ENCODE measurements at regions not wholly inside any gene's neighbourhood (a gene's known extent, or its start where the extent isn't known, plus 50 kb on each side); places are given as distances from the start of the nearest gene placed in this dataset.

DNA sequence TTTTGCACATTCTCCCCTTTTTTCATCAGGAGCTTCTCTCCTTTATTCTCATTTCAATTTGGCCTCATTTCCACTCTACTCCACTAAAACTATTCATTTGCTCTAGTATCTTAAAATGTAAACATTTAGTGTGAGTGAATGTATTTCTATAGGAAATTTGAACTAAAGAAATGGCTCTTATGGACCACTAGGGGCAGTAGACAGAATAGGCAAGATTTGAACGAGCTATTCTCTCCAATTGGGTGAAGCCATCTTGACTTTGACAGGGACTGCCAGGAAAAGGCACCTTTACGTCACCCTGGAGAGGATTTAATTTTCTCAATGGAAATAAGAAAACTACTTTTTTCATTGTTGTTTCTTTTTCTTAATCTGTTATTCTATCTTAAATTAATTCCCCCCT is 666.3 kb downstream of the DNAH5 start:
- Mint-ChIP-seq H3K27me3 (no peaks in the 10 kb centered on the region), H3K4me3 (no peak overlapping the region), H3K4me1 (no peaks in the 10 kb centered on the region), H3K36me3 (no peaks in the 10 kb centered on the region), H3K27ac (no peak overlapping the region), H3K9me3 (no peaks in the 10 kb centered on the region)
- no peak for ATAC-seq

DNA sequence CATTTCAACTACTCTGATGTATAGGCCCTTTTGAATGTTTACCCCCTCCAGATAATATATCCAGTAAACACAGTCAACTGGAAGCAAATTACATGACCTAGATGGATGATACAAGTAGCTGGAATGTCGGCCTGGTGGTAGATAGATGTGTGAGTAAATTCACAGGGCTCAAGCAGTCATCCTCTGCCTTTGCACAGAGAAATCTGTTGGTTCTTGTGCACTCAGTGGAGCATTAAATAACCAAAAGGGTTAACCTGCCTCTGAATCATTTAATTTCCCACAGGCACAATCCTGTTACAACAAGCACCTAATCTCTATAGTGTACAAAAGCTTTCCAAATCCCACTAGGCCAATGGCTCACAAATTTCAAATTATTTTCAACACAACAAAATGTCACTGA is 668.3 kb downstream of the DNAH5 start:
- no peaks in the 10 kb centered on the region for H3K36me3 Mint-ChIP-seq
- no peaks in the 10 kb centered on the region for H3K27me3 Mint-ChIP-seq
- no peaks in the 10 kb centered on the region for H3K4me1 Mint-ChIP-seq
- no peak for ATAC-seq
- H3K27ac Mint-ChIP-seq = no peak overlapping the region
- no peak overlapping the region for H3K4me3 Mint-ChIP-seq
- no peaks in the 10 kb centered on the region for H3K9me3 Mint-ChIP-seq

DNA sequence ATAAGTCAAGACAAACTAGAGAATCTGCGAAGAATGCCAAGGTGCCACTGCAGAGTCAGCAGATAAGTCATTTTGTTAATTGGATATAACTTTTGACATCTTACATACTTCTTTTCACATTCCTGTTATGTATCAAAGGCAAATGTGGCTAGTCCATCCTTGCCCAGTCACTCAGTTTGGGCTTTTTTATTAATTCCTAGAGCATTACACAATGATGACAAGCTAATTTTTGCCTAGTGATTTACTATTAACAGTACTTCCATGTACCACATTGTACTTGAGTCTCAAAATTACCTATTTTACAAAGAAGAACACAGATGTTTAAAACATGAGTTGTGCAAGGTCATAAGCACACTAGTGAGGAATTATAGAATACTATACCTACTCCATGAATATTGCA is 680.8 kb downstream of the DNAH5 start:
- H3K27me3 Mint-ChIP-seq = no peaks in the 10 kb centered on the region
- ATAC-seq = no peak
- H3K9me3 Mint-ChIP-seq = peaks cover 5% of the 10 kb centered on the region
- no peak overlapping the region for H3K27ac Mint-ChIP-seq
- H3K36me3 Mint-ChIP-seq = no peaks in the 10 kb centered on the region
- H3K4me3 Mint-ChIP-seq = no peak overlapping the region
- H3K4me1 Mint-ChIP-seq = no peaks in the 10 kb centered on the region

DNA sequence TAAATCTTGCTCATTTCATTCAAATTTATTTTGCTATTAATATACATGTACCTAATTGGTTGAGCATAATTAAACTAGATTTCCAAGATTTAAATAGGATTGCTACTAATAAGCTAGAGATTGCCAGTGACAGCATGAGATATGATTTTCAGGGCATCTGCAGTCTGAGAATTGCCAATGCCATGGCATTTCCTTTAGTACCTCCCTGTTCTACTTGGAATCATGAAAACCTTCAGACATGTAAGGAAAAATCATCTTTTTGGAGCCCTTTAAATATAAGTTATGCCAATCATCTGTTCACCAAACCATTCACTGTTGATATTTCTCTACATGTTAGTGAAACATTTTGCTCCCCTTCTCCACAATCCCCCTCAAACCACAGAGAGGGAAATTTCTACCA is 691.4 kb downstream of the DNAH5 start:
- H3K27me3 Mint-ChIP-seq = no peaks in the 10 kb centered on the region
- H3K4me3 Mint-ChIP-seq = no peak overlapping the region
- no peak for ATAC-seq
- no peaks in the 10 kb centered on the region for H3K9me3 Mint-ChIP-seq
- no peaks in the 10 kb centered on the region for H3K4me1 Mint-ChIP-seq
- H3K36me3 Mint-ChIP-seq = no peaks in the 10 kb centered on the region
- H3K27ac Mint-ChIP-seq = no peak overlapping the region

DNA sequence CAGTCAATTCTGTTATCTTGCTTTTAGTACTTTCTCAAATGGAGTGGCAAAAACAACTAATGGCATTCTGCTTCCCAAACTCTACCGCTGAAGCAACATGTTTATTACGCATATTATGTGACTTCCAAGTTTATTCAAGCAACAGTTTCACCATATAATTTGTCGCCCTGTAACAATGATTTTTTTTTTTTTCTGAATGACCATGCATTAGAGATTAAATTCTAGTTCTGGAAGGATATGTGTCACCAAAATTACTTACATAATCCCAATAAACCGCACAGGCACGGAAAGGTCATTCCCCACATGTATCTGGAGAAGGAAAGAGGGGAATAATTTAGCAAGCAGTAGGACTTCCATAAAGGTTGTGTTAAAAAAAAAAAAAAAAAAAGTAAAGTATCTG is 691.8 kb downstream of the DNAH5 start:
- no peak overlapping the region for H3K4me3 Mint-ChIP-seq
- H3K36me3 Mint-ChIP-seq = no peaks in the 10 kb centered on the region
- ATAC-seq = no peak
- H3K4me1 Mint-ChIP-seq = no peaks in the 10 kb centered on the region
- H3K27me3 Mint-ChIP-seq = no peaks in the 10 kb centered on the region
- H3K27ac Mint-ChIP-seq = no peak overlapping the region
- H3K9me3 Mint-ChIP-seq = no peaks in the 10 kb centered on the region

DNA sequence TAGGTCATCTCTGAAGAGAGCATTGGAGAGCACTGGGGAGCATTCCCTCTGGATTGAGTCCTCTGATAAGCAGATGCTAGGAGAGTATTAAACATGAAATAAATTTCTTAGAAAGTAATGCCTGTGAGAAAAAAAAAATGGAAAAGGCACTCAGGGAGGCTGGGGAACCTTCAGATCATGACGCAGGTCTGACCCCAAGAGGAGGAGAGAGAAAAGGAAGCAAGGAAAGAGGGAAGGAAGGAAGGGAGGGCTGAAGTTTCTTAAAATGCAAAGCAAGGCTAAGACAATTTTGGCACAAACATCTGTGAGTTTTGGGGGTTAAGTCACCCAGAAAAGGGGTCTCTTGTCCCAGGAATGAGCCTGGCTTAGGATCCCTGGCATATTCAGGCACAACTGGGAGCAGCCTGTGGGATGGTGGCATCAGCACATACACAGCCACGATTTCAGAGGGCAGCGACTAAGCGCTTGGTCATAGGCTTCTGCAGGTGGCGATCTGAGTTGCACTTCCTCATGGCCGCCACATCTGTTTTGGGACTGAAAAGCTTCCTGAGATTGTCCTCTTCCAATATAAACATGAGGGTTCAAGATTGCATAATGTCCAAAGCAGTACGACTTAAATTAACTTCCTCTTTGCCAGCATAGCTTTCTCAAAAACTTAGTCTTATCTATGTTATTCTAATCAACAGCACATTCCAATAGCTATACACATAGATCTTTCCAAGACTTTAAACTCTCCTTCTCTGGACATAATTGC is 692.7 kb downstream of the DNAH5 start:
- no peak overlapping the region for H3K4me3 Mint-ChIP-seq
- no peak for ATAC-seq
- no peak overlapping the region for H3K27ac Mint-ChIP-seq
- no peaks in the 10 kb centered on the region for H3K27me3 Mint-ChIP-seq
- no peaks in the 10 kb centered on the region for H3K36me3 Mint-ChIP-seq
- peaks cover 1% of the 10 kb centered on the region for H3K9me3 Mint-ChIP-seq
- H3K4me1 Mint-ChIP-seq = no peaks in the 10 kb centered on the region

DNA sequence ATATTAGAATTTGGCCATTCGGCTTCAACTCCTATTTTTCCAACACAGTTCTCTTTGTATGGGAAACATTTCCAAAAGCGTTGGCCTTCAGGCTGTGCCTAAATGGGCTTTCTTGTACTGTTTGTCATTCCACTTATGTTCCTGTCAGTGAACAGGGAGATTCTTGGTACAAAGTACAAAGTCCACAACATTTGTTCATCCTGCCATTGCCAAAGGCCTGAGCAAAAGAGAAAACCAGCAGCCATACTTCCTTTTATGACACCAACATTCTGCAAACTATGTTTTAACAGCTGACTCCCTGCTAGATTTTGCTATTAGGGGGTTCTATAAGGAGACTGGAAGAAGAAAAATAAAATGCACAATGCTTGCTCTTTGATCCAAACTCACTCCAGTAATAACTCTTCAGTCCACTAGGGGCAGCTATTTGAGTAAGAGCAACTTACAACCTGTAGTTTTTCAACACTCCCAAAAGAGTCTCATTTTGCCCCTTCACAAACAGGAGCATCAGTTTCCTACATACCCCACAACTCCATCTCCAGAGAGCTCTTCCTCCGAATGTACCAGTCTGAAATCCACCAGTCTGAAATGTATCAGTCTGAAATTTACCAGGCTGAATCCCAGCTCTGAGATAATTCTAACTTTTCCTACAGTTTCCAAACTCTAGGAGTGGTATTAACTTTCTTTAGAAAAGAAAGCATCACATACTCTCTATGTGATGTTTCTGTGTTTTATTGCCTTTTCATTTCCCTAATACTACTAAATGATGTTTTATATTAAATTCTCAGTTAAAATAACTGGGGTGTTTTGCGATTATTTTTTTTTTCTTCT is 693.8 kb downstream of the DNAH5 start:
- Mint-ChIP-seq H3K27ac (no peak overlapping the region), H3K4me1 (no peaks in the 10 kb centered on the region), H3K9me3 (peaks cover 3% of the 10 kb centered on the region), H3K36me3 (no peaks in the 10 kb centered on the region), H3K4me3 (no peak overlapping the region), H3K27me3 (no peaks in the 10 kb centered on the region)
- ATAC-seq = no peak

DNA sequence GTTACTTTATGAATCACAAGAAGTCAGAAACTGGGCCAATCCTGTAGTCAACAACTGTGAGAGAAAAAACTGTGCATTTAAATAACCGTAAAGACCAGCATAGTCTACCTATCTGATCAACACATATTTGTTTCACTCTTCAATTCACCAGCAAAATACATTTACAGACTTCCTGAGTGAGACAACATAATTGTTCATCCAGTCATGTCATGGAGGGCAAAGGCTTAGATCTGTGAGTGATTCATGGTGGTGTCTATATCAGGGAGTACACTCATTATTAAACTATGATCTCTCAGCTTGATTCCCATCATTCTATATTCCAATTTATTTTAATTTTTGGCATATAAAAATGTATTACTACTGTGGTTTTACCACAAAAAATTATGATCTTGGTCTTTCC is 694.6 kb downstream of the DNAH5 start:
- Mint-ChIP-seq H3K27ac (no peak overlapping the region), H3K4me1 (no peaks in the 10 kb centered on the region), H3K27me3 (no peaks in the 10 kb centered on the region), H3K4me3 (no peak overlapping the region), H3K9me3 (peaks cover 6% of the 10 kb centered on the region), H3K36me3 (no peaks in the 10 kb centered on the region)
- ATAC-seq = no peak

DNA sequence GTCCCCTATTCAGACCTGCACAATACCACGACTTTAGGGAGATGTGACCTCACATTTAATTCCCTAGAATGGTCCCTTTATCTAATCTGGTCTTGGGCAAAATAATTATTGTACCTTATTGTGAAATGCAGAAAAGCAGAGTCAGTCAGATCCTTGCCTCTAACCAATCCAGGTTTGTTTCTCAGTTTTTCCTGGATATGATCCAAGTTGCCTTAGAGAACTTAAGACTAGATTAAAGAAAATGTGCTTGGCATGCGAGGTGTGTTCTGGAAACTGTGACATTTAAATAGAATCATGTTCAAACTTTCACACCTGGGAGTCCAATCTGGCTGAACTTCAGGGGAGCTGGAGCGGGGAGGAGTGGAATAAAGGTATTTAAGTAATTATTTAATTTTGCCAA is 696.2 kb downstream of the DNAH5 start:
- no peaks in the 10 kb centered on the region for H3K36me3 Mint-ChIP-seq

DNA sequence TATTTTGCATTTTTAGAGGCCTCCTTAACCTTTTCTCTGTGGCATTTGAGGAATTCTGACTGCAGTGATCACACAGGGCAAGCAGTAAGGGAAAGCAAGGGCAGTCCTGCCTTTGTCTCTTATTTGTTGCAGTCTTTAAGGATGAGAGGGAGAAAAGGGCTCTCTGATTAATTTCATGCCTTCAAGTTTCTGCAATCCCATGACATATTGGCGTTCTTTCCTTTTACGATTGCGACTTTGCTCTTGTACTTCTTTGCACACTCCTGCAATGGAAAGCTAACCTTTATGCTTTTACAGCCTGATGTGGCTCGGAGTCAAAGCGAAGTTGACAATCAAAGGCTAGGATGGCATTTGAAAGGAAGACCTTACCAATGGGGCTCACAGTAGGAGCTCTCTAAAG is 698.4 kb downstream of the DNAH5 start:
- H3K27ac Mint-ChIP-seq = no peak overlapping the region

More for the DNA sequence above, 696.2 kb downstream of the DNAH5 start:
- Mint-ChIP-seq H3K27me3 (no peaks in the 10 kb centered on the region), H3K27ac (no peak overlapping the region), H3K4me1 (no peaks in the 10 kb centered on the region), H3K9me3 (peaks cover 6% of the 10 kb centered on the region), H3K4me3 (no peak overlapping the region)
- no peak for ATAC-seq

DNA sequence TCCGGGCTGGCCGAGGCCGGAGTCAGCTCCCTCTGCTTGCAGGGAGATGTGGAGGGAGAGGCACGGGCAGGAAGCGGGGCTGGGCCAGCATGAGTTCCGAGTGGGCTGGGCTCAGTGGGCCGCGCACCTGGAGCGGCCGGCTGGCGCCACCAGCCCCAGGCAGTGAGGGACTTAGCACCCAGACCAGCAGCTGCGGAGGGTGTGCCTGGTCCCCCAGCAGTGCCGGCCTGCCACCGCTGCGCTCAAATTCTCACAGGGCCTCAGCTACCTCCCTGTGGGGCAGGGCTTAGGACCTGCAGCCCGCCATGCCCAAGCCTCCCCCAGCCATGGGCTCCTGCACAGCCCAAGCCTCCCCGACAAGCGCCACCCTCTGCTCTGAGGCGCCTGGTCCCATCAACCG is 700.3 kb downstream of the DNAH5 start:
- H3K27ac Mint-ChIP-seq = no peak overlapping the region
- ATAC-seq = no peak
- peaks cover 6% of the 10 kb centered on the region for H3K9me3 Mint-ChIP-seq
- H3K4me1 Mint-ChIP-seq = no peaks in the 10 kb centered on the region
- H3K27me3 Mint-ChIP-seq = no peaks in the 10 kb centered on the region
- H3K36me3 Mint-ChIP-seq = no peaks in the 10 kb centered on the region
- H3K4me3 Mint-ChIP-seq = no peak overlapping the region

More for the DNA sequence above, 698.4 kb downstream of the DNAH5 start:
- Mint-ChIP-seq H3K4me3 (no peak overlapping the region), H3K9me3 (peaks cover 6% of the 10 kb centered on the region), H3K36me3 (no peaks in the 10 kb centered on the region), H3K27me3 (no peaks in the 10 kb centered on the region), H3K4me1 (no peaks in the 10 kb centered on the region)
- ATAC-seq = no peak

DNA sequence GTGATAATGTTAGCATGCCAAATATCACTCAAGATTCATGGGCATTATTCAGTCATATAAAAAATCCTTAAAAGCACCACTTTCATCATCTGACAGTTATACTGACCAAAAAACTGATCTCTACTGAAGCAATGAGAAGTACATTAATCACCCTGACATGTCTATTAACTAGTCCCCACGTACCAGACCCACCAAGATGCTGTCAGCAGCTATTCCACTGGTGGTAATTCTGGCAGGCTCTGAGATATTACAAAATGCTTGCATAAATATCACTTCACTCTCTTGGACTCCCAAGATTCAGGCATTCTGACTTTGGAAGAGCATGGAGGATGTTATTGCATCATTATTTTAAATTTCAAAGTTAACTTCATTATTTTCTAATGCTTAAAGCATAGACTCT is 717.0 kb downstream of the DNAH5 start:
- Mint-ChIP-seq H3K27me3 (no peaks in the 10 kb centered on the region), H3K4me3 (no peak overlapping the region), H3K9me3 (no peaks in the 10 kb centered on the region), H3K4me1 (no peaks in the 10 kb centered on the region), H3K27ac (no peak overlapping the region), H3K36me3 (no peaks in the 10 kb centered on the region)
- ATAC-seq = no peak

DNA sequence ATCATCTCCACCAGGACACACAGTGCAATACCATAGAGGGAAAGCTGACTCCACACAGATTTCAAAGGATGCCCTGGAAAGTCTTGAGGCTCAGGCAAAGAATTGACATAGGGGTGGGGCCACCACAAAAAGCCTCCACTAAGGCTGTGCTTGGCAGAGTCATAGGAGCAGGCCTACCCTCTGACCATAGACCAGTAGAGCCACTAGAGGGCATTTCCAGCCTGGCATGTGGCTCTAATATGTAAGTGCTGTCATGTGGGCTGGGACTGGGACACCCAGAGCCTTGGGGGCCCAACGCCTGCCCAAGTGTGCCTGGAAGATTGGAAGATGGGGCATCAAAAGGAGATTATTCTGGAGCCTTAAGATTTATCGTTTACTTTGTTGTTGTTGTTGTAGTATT is 726.0 kb downstream of the DNAH5 start:
- Mint-ChIP-seq H3K27ac (no peak overlapping the region), H3K9me3 (no peaks in the 10 kb centered on the region), H3K4me1 (no peaks in the 10 kb centered on the region), H3K4me3 (no peak overlapping the region), H3K27me3 (no peaks in the 10 kb centered on the region), H3K36me3 (no peaks in the 10 kb centered on the region)
- no peak for ATAC-seq

DNA sequence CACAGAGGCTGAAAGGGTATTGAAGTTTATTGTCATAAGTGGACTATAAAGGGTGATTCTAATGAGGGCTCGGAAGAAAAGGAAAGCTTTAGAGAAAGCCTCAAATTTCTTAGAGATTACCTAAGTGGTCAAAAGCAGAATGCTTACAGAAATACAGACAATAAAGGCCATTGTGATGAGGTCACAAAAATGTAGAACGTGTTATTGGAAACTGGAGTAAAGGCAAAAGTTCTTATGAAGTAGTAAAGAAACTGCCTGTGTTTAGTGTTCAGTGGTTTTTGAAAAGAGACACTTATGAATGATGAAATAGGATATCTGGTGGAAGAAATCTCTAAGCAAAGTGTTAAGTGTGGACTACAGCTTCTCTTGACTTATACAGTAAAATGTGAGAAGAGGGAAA is 726.9 kb downstream of the DNAH5 start:
- Mint-ChIP-seq H3K27me3 (no peaks in the 10 kb centered on the region), H3K9me3 (no peaks in the 10 kb centered on the region), H3K4me1 (no peaks in the 10 kb centered on the region)

DNA sequence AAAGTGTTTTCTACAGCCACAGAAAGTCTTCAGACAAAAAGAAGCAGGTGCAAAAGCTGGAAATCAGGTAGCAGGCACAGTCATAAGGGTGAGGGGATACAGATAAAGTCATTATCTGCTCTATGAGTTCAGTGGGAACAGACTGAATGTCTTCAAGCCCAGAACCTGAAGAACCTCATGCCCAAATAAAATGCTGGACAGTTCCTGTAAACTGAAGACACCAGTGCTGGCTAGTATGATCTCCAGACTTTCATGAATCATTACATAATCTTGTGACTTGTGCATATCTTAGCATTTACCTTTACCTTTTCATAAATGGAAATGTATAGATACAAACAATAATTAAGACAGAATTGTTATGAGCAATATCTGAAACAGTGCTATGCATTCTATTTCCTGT is 728.7 kb downstream of the DNAH5 start:
- Mint-ChIP-seq H3K27me3 (no peaks in the 10 kb centered on the region), H3K27ac (no peak overlapping the region), H3K4me3 (no peak overlapping the region), H3K9me3 (no peaks in the 10 kb centered on the region), H3K4me1 (no peaks in the 10 kb centered on the region), H3K36me3 (no peaks in the 10 kb centered on the region)
- ATAC-seq = no peak

More for the DNA sequence above, 726.9 kb downstream of the DNAH5 start:
- no peak for ATAC-seq
- Mint-ChIP-seq H3K36me3 (no peaks in the 10 kb centered on the region), H3K27ac (no peak overlapping the region), H3K4me3 (no peak overlapping the region)

DNA sequence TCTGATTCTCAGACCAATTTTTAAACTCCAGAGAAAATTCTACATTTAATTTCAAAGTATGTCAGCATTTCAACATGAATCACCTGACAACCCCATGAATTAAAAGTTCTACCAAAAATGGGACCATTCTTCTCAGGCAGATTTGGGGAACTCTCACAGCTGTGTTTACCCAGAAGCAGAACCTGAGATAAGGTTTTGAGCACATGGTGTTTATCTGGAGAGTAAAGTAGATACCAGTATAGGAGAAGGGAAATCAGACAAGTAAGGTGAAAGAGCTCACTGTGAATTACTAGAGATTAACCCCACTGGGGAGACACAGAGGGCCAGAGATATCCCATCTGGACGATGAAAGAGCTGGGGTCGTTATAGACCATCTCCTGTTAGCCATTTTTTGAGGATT is 729.1 kb downstream of the DNAH5 start:
- no peaks in the 10 kb centered on the region for H3K27me3 Mint-ChIP-seq
- ATAC-seq = no peak
- no peaks in the 10 kb centered on the region for H3K36me3 Mint-ChIP-seq
- H3K27ac Mint-ChIP-seq = no peak overlapping the region
- H3K4me3 Mint-ChIP-seq = no peak overlapping the region
- H3K9me3 Mint-ChIP-seq = no peaks in the 10 kb centered on the region
- H3K4me1 Mint-ChIP-seq = no peaks in the 10 kb centered on the region
